ENCODE measurements at regions not wholly inside any gene's neighbourhood (a gene's known extent, or its start where the extent isn't known, plus 50 kb on each side); places are given as distances from the start of the nearest gene placed in this dataset.

GRCh38 chr3:181133832-181134231 is 144.3 kb upstream of the DNAJC19 start:
- TF ChIP-seq POLR2AphosphoS5 (IDR thresholded peaks at IDR 0.05; ENCODE audit: low read depth, low read length) (no peak), SIN3A (IDR thresholded peaks at IDR 0.05; ENCODE audit: borderline replicate concordance, insufficient read depth, low read length) (no peak), TAF1 (IDR thresholded peaks at IDR 0.05; ENCODE audit: borderline replicate concordance, insufficient read depth, low read length) (no peak)

- TF ChIP-seq FOXP2 (optimal IDR thresholded peaks at IDR 0.05; ENCODE audit: borderline replicate concordance, extremely low read depth, extremely low read length, insufficient read depth) (no peak), REST (IDR thresholded peaks at IDR 0.05; ENCODE audit: insufficient read depth in 1 of 2, low read depth in 2 of 2, low read length in 2 of 2) (no peak), SIN3A (IDR thresholded peaks at IDR 0.05; ENCODE audit: borderline replicate concordance, insufficient read depth, low read length) (no peak), TAF1 (IDR thresholded peaks at IDR 0.05; ENCODE audit: borderline replicate concordance, insufficient read depth, low read length) (no peak), POLR2AphosphoS5 (IDR thresholded peaks at IDR 0.05; ENCODE audit: low read depth, low read length) (no peak)
Observed at GRCh38 chr3:181105646-181106045, 116.1 kb upstream of the DNAJC19 start.

- no peak for TF ChIP-seq SIN3A (IDR thresholded peaks at IDR 0.05; ENCODE audit: borderline replicate concordance, insufficient read depth, low read length)
- TF ChIP-seq FOXP2 (optimal IDR thresholded peaks at IDR 0.05; ENCODE audit: borderline replicate concordance, extremely low read depth, extremely low read length, insufficient read depth) = no peak
- no peak for TF ChIP-seq POLR2AphosphoS5 (IDR thresholded peaks at IDR 0.05; ENCODE audit: low read depth, low read length)
- TF ChIP-seq TAF1 (IDR thresholded peaks at IDR 0.05; ENCODE audit: borderline replicate concordance, insufficient read depth, low read length) = no peak
- no peak for TF ChIP-seq REST (IDR thresholded peaks at IDR 0.05; ENCODE audit: insufficient read depth in 1 of 2, low read depth in 2 of 2, low read length in 2 of 2)
Observed at GRCh38 chr3:181103605-181104004, 114.1 kb upstream of the DNAJC19 start.

- TF ChIP-seq REST (IDR thresholded peaks at IDR 0.05; ENCODE audit: insufficient read depth in 1 of 2, low read depth in 2 of 2, low read length in 2 of 2) (no peak), TAF1 (IDR thresholded peaks at IDR 0.05; ENCODE audit: borderline replicate concordance, insufficient read depth, low read length) (no peak), POLR2AphosphoS5 (IDR thresholded peaks at IDR 0.05; ENCODE audit: low read depth, low read length) (no peak), SIN3A (IDR thresholded peaks at IDR 0.05; ENCODE audit: borderline replicate concordance, insufficient read depth, low read length) (no peak), FOXP2 (optimal IDR thresholded peaks at IDR 0.05; ENCODE audit: borderline replicate concordance, extremely low read depth, extremely low read length, insufficient read depth) (no peak)
Observed at GRCh38 chr3:181086011-181086410, 96.5 kb upstream of the DNAJC19 start.

- TF ChIP-seq REST (IDR thresholded peaks at IDR 0.05; ENCODE audit: insufficient read depth in 1 of 2, low read depth in 2 of 2, low read length in 2 of 2) (no peak), FOXP2 (optimal IDR thresholded peaks at IDR 0.05; ENCODE audit: borderline replicate concordance, extremely low read depth, extremely low read length, insufficient read depth) (no peak), TAF1 (IDR thresholded peaks at IDR 0.05; ENCODE audit: borderline replicate concordance, insufficient read depth, low read length) (no peak), SIN3A (IDR thresholded peaks at IDR 0.05; ENCODE audit: borderline replicate concordance, insufficient read depth, low read length) (no peak), POLR2AphosphoS5 (IDR thresholded peaks at IDR 0.05; ENCODE audit: low read depth, low read length) (no peak)
Observed at GRCh38 chr3:181081930-181082329, 92.4 kb upstream of the DNAJC19 start.

Measured in PFSK-1 (cell line).